ENCODE measurements at regions not wholly inside any gene's neighbourhood (a gene's known extent, or its start where the extent isn't known, plus 50 kb on each side); places are given as distances from the start of the nearest gene placed in this dataset.
"Not testable (repeated sequence)": the region's sequence is repeated elsewhere in the genome, so short reads cannot be mapped to it uniquely, and the experiment has no call there.

- no peak for DNase-seq
Observed at GRCh38 chr3:11739706-11740105, 96.0 kb upstream of the VGLL4 start.

- DNase-seq: no peak
Observed at GRCh38 chr3:11739123-11739522, 95.4 kb upstream of the VGLL4 start.

DNA sequence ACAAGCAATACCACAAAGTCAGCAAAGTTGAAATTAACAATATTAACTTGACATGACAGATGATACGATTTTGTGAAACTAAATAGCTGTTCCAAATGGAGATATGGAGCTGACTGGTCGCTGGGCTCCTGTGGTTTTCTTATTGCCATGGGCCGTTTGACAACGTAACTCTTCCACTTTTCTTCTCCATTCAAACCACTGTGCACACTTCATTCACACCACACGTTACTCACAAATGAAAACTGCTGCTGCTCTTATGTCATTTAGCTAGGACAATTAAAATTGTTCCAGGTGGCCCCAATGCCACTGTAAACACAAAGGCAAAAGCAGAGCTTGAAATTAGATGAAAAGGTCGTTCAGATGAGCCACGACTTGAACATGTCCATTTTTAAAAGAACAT lies 94.0 kb upstream of the VGLL4 start:
- DNase-seq: no peak

- DNase-seq: no peak
Observed at GRCh38 chr3:11736136-11736833, 92.6 kb upstream of the VGLL4 start.

DNA sequence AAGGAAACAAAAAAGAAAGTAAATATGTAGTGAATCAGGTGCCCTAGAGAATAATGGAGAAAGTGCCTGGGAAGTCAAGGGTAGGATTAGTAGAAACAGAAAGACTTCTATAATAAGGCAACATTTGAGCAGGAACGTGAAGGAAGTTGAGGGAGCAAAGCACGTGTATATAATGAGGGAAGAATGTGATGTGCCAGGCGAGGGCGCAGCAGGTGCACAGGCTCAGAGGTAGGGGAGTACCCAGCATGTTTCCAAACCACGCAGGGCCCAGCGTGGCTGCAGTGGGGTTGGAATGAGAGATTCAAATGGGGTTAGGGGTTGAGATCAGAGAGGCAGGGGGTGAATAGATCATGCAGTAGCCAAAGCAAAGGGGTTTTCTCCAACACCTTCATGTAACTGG lies 91.9 kb upstream of the VGLL4 start:
- DNase-seq: no peak

GRCh38 chr3:11735111-11735510 lies 91.4 kb upstream of the VGLL4 start:
- not testable (repeated sequence) for DNase-seq

GRCh38 chr3:11733914-11734313 lies 90.2 kb upstream of the VGLL4 start:
- no peak for DNase-seq

DNA sequence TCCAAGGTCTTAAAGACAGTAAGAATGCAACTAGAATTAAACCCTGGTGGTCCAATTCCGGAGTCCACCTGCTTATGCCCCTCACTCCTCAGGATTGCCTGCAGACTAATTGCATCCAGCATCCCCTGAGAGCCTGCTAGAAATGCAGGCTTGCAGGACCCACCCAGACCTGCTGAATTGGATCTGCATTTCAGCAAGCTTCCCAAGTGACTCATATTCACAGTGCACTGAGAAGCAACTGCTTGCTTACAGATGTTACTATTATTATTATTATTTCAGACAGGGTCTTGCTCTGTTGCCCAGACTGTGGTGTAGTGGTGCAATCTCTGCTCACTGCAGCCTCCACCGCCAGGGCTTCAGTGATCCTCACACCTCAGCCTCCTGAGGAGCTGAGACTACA lies 83.5 kb upstream of the VGLL4 start:
- no peak for DNase-seq

DNA sequence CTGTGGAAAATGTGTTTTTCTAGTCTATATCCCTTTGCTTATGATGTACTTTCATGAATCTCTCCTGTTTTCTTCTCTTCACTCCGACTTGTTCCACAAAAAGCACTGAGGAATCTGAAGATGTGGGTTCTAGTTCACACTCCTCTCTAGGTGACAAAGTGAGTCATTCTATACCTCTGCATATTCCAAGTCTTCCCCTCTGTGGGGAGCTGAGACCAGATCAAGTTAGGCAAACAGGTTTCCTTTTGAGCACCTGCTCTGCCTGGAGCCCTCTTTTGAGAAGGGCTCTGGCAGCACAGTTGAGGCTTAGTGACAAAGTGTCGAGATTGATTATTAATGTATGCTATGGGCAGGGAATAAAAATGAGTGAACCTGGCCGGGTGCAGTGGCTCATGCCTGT lies 82.4 kb upstream of the VGLL4 start:
- DNase-seq: no peak

DNA sequence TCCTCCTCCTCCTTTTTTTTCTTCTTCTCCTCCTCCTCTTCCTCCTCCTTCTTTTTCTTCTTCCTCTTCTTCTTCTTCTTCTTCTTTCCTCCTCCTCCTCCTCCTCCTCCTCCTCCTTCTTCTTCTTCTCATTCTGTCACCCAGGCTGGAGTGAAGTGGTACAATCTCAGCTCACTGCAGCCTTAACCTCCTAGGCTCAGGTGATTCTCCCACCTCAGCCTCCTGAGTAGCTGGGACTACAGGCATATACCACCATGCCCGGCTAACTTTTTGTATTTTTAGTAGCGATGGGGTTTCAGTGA lies 81.6 kb upstream of the VGLL4 start:
- DNase-seq: not testable (repeated sequence)

DNA sequence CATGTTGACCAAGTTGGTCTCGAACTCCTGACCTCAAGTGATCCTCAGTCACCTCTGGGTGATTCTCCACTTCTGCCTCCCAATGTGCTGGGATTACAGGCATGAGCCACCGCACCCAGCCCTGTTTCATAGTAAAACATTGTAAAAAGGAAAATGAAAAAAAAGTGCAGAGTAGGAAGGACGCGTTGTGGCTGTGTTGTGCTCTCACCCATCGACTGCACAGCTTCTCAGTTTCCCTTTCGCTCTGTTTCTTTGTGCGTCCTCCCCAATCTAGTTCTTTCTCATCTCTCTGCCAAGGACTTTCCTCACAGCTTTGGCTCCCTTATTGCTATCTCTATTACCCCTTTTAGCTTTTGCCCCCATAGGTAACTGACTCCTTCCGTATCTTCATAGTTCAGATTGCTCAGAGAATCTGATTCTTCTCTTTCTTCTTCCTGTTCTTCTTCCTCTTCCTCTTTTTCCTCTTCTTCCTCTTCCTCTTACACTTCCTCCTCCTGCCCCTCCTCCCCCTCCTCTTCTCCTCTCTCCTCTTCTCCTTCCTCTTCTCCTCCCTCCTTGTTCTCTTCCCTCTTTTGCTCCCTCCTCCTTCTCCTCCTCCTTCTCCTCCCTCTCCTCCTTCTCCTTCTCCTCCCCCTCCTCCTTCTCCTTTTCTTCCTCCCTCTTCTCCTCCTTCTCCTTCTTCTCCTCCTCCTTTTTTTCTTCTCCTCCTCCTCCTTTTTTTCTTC lies 81.1 kb upstream of the VGLL4 start:
- no peak for DNase-seq

- DNase-seq: no peak
Observed at GRCh38 chr3:11721479-11721878, 77.8 kb upstream of the VGLL4 start.

GRCh38 chr3:11720917-11721411 lies 77.2 kb upstream of the VGLL4 start:
- no peak for DNase-seq

- peak; percentile 61 for DNase-seq
Observed at GRCh38 chr3:11720304-11720898, 76.7 kb upstream of the VGLL4 start.

GRCh38 chr3:11719406-11720303 lies 75.9 kb upstream of the VGLL4 start:
- DNase-seq: peak; percentile 81

- DNase-seq: peak; percentile 60
Observed at GRCh38 chr3:11718637-11719405, 75.1 kb upstream of the VGLL4 start.

GRCh38 chr3:11717768-11718636 lies 74.3 kb upstream of the VGLL4 start:
- DNase-seq: no peak

DNA sequence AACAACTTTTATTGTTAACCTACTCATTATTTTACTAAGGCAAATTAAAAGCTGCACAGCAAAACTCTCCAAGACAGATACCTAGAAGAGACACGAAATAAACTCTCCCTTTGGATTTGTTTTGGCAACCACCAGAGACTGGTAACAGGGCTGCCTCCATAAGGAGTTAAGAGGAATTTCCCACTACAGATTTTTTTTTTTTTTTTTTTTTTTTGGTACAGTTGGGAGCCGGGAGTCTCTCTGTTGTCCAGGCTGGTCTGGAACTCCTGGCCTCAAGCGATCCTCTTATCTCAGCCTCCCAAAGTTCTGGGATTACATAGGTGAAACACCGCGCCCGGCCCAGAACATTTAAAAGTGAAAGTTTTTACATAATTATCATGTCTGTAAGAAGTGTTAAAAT lies 73.6 kb upstream of the VGLL4 start:
- no peak for DNase-seq

- DNase-seq: no peak
Observed at GRCh38 chr3:11716573-11717290, 73.0 kb upstream of the VGLL4 start.

- DNase-seq: no peak
Observed at GRCh38 chr3:11713171-11713570, 69.5 kb upstream of the VGLL4 start.

- DNase-seq: no peak
Observed at GRCh38 chr3:11712646-11713045, 68.9 kb upstream of the VGLL4 start.
